GM18951 (cell line): ENCODE measurements at regions not wholly inside any gene's neighbourhood (a gene's known extent, or its start where the extent isn't known, plus 50 kb on each side); places are given as distances from the start of the nearest gene placed in this dataset.

ENCODE experiments used
- POLR2A ChIP-seq: IDR thresholded peaks from 4 replicates; pipeline ENCODE4 v1.6.1; 2011; ENCODE audit warnings: mild to moderate bottlenecking; ENCODE audit not compliant: insufficient read length, insufficient read depth; ENCODE audit errors: extremely low read depth
- in situ Hi-C: fragments of 300-500 bp; cut with MboI; formaldehyde crosslinking; loops from one replicate; pipeline ENCODE4 v1.12.0; 2022; ENCODE audit warnings: low sequenced_read_pairs, mixed read lengths, inconsistent platforms; ENCODE audit not compliant: unreplicated experiment

GRCh38 chr5:34597034-34598027 is 58.8 kb upstream of the RAI14 start:
- no peak for TF ChIP-seq POLR2A

GRCh38 chr5:34598177-34598794 is 57.8 kb upstream of the RAI14 start:
- in situ Hi-C loops = no loop called here
- TF ChIP-seq POLR2A = no peak

More at GRCh38 chr5:34597034-34598027, 58.8 kb upstream of the RAI14 start:
- in situ Hi-C loops = no loop called here

- in situ Hi-C loops = no loop called here
These were observed 56.5 kb upstream of the RAI14 start for GRCh38 chr5:34599471-34600117.

GRCh38 chr5:34600118-34600493 is 56.0 kb upstream of the RAI14 start:
- in situ Hi-C loops = no loop called here
- TF ChIP-seq POLR2A = no peak

More at GRCh38 chr5:34599471-34600117, 56.5 kb upstream of the RAI14 start:
- no peak for TF ChIP-seq POLR2A

GRCh38 chr5:34603378-34603777 is 52.8 kb upstream of the RAI14 start:
- TF ChIP-seq POLR2A = no peak
- in situ Hi-C loops = no loop called here

- no peak for TF ChIP-seq POLR2A
- in situ Hi-C loops = no loop called here
These were observed 51.9 kb upstream of the RAI14 start for GRCh38 chr5:34604119-34604675.

- TF ChIP-seq POLR2A = no peak
- in situ Hi-C loops = no loop called here
These were observed 50.0 kb upstream of the RAI14 start for GRCh38 chr5:34606101-34606500.
